NCI-H226 (cell line): ENCODE measurements at regions not wholly inside any gene's neighbourhood (a gene's known extent, or its start where the extent isn't known, plus 50 kb on each side); places are given as distances from the start of the nearest gene placed in this dataset.

Experiments used
- DNase-seq: peaks from one replicate; pipeline ENCODE4 v3.0.0-alpha.2; 2015

- DNase-seq = no peak
Measured at GRCh38 chr11:109291553-109291952, 130.4 kb upstream of the C11orf87 start.

DNA sequence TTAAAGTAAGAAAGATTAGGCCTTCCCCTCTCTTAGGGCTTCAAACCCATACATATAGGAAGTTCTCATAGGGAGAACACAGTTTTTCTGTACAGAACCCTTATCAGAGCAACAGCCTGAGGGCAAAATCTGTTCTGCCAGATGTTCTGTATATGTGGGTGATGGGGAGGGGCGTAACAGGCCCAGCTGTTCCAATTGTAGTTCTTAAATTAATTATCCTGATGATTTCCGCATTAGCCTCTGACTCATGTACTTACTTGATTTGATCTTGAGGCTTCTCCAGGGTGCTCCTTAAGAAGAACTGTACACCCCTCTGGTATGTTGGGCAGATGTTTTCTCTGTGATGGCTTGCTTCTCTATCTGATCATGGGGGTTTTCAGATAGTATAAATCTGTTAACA lies 123.1 kb upstream of the C11orf87 start:
- DNase-seq = no peak

- no peak for DNase-seq
Measured at GRCh38 chr11:109300211-109300610, 121.8 kb upstream of the C11orf87 start.

GRCh38 chr11:109302591-109303334 lies 119.2 kb upstream of the C11orf87 start:
- DNase-seq = peak; percentile 8

- no peak for DNase-seq
Measured at GRCh38 chr11:109303342-109303741, 118.6 kb upstream of the C11orf87 start.

- DNase-seq = peak; percentile 14
Measured at GRCh38 chr11:109304159-109304558, 117.8 kb upstream of the C11orf87 start.

DNA sequence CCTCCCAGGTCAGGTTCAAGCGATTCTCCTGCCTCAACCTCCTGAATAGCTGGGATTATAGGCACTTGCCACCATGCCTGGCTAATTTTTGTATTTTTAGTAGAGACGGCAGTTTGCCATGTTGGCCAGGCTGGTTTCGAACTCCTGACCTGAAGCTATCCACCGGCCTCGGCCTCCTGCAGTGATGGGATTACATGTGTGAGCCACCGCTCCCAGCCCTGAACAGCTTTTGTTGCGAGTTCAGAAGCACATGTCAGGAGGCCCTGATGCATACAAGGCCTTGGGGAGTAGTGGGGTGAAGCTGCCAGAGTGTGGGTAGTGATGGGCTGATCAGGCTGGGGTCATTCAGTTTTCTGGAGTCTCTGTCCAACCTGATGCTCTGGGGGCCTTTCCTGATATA lies 117.0 kb upstream of the C11orf87 start:
- no peak for DNase-seq

- DNase-seq = peak; percentile 89
Measured at GRCh38 chr11:109306322-109306721, 115.7 kb upstream of the C11orf87 start.

DNA sequence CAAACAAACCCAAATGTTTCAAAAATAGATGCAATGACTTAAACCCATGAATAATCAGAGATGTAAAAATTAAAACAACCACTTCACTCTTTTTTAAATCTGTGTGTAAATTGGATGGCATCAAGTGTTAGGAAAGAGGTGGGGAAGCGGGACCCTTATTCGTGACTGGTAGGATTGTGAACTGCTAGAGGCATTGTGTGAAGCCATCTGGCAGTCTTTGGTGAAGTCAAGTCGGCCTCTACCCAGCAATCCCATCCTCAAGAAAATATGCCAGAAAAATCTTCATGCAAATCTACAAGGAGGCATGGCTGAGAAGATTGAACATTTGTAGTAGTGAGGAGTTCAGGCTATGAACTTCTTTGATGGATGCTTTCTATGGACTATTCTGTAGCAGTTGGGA lies 114.6 kb upstream of the C11orf87 start:
- DNase-seq = no peak

GRCh38 chr11:109308551-109308950 lies 113.4 kb upstream of the C11orf87 start:
- no peak for DNase-seq

DNA sequence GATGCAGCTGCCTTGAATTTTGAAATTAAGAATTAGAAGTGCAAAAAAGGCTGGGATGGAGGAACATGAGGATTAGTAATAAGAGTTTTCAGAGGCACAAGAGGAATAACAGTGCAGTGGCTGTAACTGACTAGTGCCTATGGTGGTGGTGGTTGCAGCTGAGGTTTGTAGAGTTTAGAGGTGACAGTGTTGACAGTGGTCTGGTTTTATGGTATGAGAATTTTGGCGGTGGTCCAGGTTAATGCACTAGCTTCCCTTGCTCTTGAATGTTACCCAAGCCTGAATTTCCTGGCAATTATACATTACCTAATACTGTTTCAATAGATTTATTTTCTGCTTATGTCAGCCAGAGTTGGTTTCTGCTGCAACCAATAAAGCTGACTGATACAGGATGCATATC lies 112.8 kb upstream of the C11orf87 start:
- DNase-seq = no peak

DNA sequence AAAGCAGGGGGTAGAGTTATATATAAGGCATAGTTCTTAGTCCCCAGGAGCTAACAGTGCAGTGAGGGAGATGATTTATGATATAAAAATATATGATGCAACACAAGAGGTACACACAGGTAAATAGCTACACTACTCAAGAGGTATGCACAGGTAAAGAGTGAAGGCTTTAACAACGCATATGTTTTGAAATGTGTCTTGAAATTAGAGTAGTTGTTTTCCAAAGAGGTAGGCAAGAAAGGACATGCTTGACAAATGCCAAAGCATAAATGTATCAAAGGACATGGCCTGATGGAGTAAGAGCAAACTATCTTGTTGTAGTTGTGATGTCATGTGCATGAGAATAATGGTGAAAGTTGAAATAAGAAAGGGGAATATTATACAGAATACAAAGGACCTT lies 104.3 kb upstream of the C11orf87 start:
- DNase-seq = no peak

GRCh38 chr11:109320595-109320994 lies 101.4 kb upstream of the C11orf87 start:
- peak; percentile 91 for DNase-seq

GRCh38 chr11:109326781-109327180 lies 95.2 kb upstream of the C11orf87 start:
- DNase-seq = no peak

- no peak for DNase-seq
Measured at GRCh38 chr11:109329716-109330115, 92.3 kb upstream of the C11orf87 start.

GRCh38 chr11:109338131-109338530 lies 83.9 kb upstream of the C11orf87 start:
- peak; percentile 12 for DNase-seq

DNA sequence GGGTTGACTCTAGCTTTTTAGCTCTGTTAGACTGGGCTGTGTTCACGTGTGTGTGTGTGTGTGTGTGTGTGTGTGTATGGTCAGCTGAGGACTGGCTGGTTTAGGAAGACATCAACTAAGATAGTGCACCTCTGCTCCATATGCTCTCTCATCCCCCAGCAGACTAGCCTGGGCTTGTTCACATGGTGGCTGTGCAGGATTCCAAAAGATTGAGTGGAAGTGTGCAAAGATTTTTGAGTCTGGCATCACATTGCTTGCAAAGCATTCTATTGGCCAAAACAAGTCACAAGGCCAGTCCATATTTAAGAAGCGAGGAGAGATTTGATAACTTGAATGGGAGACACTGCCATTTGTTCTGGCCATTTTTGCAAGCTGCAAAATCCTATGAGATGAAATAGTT lies 79.7 kb upstream of the C11orf87 start:
- no peak for DNase-seq

DNA sequence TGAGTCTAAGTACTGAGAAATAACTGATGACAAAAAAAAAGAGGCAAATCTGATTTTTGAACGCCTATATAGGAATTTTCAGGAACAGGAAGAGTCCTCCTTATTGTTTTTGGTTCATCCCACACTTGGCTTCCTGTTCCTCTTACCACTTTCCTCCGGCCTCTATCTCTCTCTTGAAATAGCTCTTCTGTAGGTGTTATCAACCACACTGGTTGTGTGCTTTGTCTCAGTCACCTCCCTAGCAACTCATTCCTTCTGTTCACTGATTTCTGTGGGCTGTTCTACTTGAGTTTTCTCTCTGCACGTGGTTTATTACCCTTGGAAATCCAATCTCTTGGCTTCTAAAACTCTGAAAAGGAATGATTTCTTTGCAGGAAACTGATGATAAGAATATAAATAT lies 78.7 kb upstream of the C11orf87 start:
- DNase-seq = no peak

DNA sequence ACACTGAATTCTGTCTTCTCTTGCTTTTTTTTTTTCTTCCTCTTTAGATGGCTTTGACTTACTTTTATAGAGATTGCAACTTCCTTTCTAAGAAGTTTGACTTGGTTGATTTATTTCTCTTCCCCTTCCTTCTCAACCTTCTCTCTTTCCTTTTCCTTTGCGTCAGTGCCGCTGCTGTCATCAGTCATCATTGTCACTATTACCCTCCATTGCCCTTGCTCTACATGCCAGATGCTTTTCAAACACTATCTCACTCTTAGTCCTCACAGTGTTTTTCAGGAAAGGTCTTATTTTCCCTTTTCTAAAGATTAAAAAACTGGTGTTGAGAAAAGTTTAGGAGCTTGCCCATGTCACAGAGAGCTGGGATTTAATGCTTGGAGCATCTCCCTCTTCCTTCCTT lies 74.7 kb upstream of the C11orf87 start:
- DNase-seq = no peak

DNA sequence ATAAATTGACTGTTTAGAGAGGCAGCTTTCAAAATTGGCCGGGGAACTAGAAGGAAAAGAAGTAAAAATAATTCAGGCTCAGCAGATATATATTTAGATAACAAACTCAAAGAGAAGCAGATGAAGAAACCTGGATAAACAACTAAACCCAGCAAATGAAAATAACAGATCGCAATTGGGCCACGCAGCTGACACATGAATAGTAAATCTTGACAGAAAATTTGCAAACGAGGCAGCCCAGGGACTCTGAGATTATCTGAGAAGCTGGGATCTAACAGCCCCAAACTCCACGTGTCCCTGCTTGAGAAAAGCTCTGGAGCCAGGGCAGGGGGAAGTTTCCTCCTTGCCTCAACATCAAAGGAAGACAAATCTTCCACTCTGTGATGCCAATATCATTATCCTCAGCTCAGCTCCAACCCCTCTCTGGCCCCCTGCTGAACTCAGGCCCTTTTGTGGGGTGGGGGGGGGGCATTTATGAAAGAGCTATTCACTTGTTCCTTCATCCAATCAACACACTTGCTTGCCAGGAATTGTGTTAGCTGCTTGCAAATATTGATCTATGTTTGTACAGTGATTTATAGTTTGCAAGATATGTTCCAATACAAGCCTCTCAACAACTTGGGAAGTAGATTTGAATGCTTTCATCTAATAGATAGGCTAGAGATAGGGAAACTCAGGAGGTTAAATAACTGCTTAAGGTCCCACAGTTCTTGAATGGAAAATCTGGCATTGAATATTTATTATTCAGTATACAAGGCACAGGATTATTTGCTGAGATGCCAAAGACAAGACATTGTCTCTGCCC lies 72.5 kb upstream of the C11orf87 start:
- DNase-seq = no peak

DNA sequence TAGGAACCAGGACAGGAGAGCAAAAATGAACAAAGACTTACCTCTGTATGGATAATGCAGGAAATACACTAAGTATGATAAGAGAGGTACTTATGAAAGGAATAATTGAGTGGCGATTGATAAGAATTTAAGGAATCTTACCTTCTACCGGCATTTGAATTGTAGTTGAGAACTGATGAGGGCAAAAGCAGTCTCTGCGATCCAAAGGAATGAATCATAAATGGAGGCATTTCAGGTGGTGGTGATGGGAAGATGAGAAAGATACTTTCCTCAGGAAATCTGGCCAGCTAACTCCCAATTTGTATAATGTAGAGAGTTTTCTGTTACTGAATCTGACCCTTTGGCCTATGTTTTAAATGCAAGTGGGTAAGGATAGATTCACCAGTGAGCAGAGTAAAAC lies 71.9 kb upstream of the C11orf87 start:
- peak; percentile 46 for DNase-seq

- DNase-seq = no peak
Measured at GRCh38 chr11:109362059-109362458, 59.9 kb upstream of the C11orf87 start.

DNA sequence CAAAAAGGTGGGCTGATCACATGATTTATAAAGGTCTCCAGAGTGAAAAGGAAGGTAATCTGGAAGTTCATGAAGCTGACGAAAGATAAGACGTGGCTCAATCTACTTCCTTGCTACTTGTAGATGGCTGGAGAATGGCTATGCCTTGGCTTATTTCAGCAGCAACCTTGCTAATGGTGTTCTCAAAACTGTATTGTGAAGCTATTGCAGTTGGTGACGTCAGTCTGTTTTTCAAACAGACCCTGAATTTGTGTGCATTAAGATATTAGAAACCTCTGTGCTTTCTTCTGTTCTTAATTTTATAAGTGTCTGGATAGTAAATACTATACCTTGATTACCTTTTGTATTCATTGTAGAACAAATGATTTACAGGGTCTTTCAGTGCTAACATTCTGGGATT lies 58.3 kb upstream of the C11orf87 start:
- no peak for DNase-seq

DNA sequence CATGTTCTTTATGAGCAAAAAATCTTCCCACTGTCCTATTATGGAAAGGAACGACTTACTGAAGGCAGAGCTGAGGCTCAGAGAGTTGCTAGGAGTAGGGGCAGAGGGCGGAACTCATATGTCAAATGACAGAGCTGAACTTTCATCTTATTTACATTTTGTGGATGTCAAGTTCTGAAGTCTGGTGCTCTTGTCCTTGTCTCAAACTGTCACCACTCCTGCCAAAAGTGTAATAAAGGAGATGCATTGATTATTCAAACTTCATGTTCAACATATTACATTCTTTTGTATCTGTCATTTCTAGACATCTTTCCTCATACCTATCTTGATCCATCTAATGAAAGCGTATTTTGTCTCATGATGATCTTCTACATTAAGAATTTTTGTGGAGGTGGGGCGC lies 57.1 kb upstream of the C11orf87 start:
- DNase-seq = no peak
